ENCODE measurements at regions not wholly inside any gene's neighbourhood (a gene's known extent, or its start where the extent isn't known, plus 50 kb on each side); places are given as distances from the start of the nearest gene placed in this dataset.

DNA sequence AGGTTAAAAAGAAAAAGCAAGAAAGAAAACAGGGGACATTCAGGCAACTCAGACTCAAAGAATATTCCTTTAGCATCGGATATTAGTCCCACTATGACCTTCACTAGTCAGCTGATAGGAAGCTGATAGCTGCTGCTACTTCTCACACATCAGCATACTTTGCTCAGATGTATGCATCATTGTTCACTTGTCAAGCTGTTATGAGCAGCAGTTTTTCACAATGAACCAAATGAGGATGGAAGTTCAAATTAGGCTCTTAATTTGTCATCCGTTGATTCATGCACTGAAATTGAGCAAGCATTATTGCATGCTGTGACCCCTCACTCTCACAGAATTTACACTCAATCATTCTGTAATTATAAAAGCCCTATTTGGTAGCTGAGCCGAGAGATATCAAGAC lies 257.7 kb downstream of the SNX13 start:
- TF ChIP-seq, protein P1, sequence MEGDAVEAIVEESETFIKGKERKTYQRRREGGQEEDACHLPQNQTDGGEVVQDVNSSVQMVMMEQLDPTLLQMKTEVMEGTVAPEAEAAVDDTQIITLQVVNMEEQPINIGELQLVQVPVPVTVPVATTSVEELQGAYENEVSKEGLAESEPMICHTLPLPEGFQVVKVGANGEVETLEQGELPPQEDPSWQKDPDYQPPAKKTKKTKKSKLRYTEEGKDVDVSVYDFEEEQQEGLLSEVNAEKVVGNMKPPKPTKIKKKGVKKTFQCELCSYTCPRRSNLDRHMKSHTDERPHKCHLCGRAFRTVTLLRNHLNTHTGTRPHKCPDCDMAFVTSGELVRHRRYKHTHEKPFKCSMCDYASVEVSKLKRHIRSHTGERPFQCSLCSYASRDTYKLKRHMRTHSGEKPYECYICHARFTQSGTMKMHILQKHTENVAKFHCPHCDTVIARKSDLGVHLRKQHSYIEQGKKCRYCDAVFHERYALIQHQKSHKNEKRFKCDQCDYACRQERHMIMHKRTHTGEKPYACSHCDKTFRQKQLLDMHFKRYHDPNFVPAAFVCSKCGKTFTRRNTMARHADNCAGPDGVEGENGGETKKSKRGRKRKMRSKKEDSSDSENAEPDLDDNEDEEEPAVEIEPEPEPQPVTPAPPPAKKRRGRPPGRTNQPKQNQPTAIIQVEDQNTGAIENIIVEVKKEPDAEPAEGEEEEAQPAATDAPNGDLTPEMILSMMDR (IDR thresholded peaks at IDR 0.05; ENCODE audit: low read depth, low read length, missing control alignments), result no peak
- H3K27ac ChIP-seq, result no peak overlapping the region
- in situ Hi-C loops (cut with HindIII; ENCODE audit: low pct_ligation_motif_present, low sequenced_read_pairs), result no loop called here

DNA sequence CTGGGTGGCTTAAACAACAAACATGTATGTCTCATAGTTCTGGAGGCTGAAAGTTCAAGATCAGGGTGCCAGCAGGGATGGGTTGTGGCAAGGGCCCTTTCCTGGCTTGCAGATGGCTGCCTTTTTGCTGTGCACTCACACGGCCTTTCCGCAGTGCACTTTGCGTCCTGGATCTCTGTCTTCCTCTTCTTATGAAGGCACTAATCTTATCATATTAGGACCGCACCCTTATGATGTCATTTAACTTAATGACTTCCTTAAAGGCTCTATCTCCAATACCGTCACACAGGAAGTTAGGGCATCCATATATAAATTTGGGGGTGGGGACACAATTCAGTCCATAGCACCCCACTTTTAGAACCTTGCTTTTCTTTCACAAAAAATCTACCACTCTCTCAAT lies 255.2 kb downstream of the SNX13 start:
- DNase-seq, result no peak
- Histone ChIP-seq H3K27ac (no peak overlapping the region), H3K36me3 (replicated peaks) (no peaks in the 10 kb centered on the region), H3K27me3 (replicated peaks) (no peaks in the 10 kb centered on the region), H3K4me3 (ENCODE audit: low read depth, low read length) (no peak overlapping the region)
- TF ChIP-seq, protein P1 (IDR thresholded peaks at IDR 0.05; ENCODE audit: low read depth, low read length, missing control alignments), result no peak
- in situ Hi-C loops (cut with HindIII; ENCODE audit: low pct_ligation_motif_present, low sequenced_read_pairs), result no loop called here

More for the DNA sequence above, 257.7 kb downstream of the SNX13 start:
- H3K4me3 ChIP-seq (ENCODE audit: low read depth, low read length), result no peak overlapping the region
- no peaks in the 10 kb centered on the region for H3K27me3 ChIP-seq (replicated peaks)
- no peaks in the 10 kb centered on the region for H3K36me3 ChIP-seq (replicated peaks)
- DNase-seq, result no peak

DNA sequence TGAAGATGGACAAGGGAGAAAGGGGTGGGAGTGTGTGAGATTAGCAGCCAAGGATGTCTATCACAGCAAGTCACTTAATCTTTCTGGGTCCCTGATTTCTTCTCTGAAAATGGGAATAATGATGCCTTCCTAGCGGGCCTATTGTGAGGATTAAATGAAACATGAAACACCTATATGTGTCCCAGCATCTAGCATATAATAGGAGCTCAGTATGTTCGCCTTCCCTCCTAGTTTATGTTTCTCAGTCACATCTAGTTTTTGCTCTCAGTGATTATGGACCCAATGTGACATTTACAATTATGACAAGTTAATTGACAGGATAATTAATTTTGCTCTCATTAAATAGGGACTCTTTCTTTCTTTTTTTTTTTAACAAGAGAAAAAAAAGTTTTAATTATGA lies 252.9 kb downstream of the SNX13 start:
- DNase-seq, result no peak
- no peaks in the 10 kb centered on the region for H3K27me3 ChIP-seq (replicated peaks)
- in situ Hi-C loops (cut with HindIII; ENCODE audit: low pct_ligation_motif_present, low sequenced_read_pairs), result no loop called here
- TF ChIP-seq, protein P1 (IDR thresholded peaks at IDR 0.05; ENCODE audit: low read depth, low read length, missing control alignments), result no peak
- H3K36me3 ChIP-seq (replicated peaks), result no peaks in the 10 kb centered on the region
- H3K4me3 ChIP-seq (ENCODE audit: low read depth, low read length), result no peak overlapping the region
- no peak overlapping the region for H3K27ac ChIP-seq

DNA sequence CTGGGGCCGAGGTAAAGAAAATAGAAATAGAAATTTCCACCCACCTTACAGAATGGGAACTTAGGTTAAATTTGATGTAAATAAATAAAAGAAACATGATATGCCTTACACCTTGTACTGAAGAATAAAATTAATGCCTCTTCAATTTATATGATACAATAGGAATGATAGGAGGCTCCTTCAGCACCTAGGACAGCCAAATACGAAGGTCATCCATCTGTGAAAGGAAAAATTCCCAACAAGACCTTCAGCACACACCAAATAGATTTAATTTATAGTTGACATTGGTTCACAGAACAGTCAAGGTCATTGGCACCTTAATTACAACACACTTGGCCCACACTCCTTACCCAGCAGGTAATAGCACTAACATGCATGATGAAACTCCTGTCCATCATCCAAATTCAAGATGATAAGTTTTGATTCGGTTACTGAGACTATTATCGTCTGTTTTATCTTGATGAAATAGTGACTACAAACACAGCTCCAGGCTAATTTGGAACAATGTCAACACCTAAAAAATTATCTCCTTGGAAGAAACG lies 250.9 kb downstream of the SNX13 start:
- no peak for DNase-seq
- in situ Hi-C loops (cut with HindIII; ENCODE audit: low pct_ligation_motif_present, low sequenced_read_pairs), result no loop called here
- TF ChIP-seq, protein P1 (IDR thresholded peaks at IDR 0.05; ENCODE audit: low read depth, low read length, missing control alignments), result no peak
- H3K27ac ChIP-seq, result peak overlapping the region; percentile 37
- H3K4me3 ChIP-seq (ENCODE audit: low read depth, low read length), result no peak overlapping the region
- H3K27me3 ChIP-seq (replicated peaks), result no peaks in the 10 kb centered on the region
- H3K36me3 ChIP-seq (replicated peaks), result no peaks in the 10 kb centered on the region

DNA sequence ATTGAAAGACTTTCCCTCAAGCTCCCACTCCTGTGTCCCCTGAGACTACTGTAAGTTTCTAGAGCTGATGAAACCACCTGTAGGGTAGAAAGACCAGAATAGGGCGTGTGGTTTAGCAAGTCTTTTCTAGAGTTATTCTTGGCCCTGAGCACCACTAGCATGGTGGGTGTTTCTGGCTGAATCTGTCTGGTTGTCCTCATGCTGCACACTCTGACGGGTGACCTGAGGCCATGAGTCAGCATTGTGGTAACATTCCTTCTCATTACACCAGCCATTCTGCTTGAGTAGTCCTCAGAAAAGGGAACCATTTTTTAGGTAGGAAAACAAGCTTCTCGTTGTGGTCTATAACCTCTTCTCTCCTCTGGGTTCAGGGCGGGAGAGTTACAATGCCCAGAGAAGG lies 250.3 kb downstream of the SNX13 start:
- Histone ChIP-seq H3K27ac (peak overlapping the region; percentile 45), H3K27me3 (replicated peaks) (no peaks in the 10 kb centered on the region), H3K4me3 (ENCODE audit: low read depth, low read length) (no peak overlapping the region), H3K36me3 (replicated peaks) (no peaks in the 10 kb centered on the region)
- in situ Hi-C loops (cut with HindIII; ENCODE audit: low pct_ligation_motif_present, low sequenced_read_pairs), result no loop called here
- DNase-seq, result peak; percentile 98
- TF ChIP-seq, protein P1 (IDR thresholded peaks at IDR 0.05; ENCODE audit: low read depth, low read length, missing control alignments), result no peak

DNA sequence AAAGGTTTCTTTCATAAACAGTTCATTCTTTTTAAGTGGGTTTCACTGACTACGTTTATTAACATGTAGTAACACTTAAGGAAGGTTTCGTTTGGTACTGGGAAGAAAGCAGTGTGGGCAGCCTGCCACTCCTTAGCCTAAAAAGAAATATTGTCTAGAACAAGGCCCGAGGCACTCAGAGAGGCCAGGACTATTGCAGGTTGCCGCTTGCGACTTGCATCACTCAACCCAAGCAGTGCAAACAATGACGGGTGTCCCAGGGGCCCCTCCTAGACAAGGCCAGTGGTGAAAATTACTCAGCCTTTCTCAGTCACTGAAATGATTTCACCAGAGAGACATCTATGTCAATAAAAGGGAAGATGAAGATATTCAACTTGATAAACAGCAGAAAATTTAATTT lies 243.9 kb downstream of the SNX13 start:
- in situ Hi-C loops (cut with HindIII; ENCODE audit: low pct_ligation_motif_present, low sequenced_read_pairs), result no loop called here
- H3K4me3 ChIP-seq (ENCODE audit: low read depth, low read length), result no peak overlapping the region
- H3K27me3 ChIP-seq (replicated peaks), result no peaks in the 10 kb centered on the region
- H3K27ac ChIP-seq, result peak overlapping the region; percentile 63
- DNase-seq, result peak; percentile 92
- TF ChIP-seq, protein P1 (IDR thresholded peaks at IDR 0.05; ENCODE audit: low read depth, low read length, missing control alignments), result no peak
- H3K36me3 ChIP-seq (replicated peaks), result no peaks in the 10 kb centered on the region

All from brain microvascular endothelial cell (primary cell).